Activated T-helper 9 cell treated with anti-CD3 and anti-CD28 coated beads, Interleukin-2, amount 50 U/mL, for 16 hours (primary cell): ENCODE measurements at regions not wholly inside any gene's neighbourhood (a gene's known extent, or its start where the extent isn't known, plus 50 kb on each side); places are given as distances from the start of the nearest gene placed in this dataset.

Experiments
- DNase-seq: peaks from one replicate; pipeline ENCODE4 v3.0.0-alpha.2; 2020; ENCODE audit warnings: low read depth

- no peak for DNase-seq
These were observed 156.6 kb downstream of the TLR4 start for GRCh38 chr9:117860849-117861248.

- DNase-seq, result no peak
These were observed 160.3 kb downstream of the TLR4 start for GRCh38 chr9:117864385-117865057.

- DNase-seq, result no peak
These were observed 164.4 kb downstream of the TLR4 start for GRCh38 chr9:117868594-117868993.

DNA sequence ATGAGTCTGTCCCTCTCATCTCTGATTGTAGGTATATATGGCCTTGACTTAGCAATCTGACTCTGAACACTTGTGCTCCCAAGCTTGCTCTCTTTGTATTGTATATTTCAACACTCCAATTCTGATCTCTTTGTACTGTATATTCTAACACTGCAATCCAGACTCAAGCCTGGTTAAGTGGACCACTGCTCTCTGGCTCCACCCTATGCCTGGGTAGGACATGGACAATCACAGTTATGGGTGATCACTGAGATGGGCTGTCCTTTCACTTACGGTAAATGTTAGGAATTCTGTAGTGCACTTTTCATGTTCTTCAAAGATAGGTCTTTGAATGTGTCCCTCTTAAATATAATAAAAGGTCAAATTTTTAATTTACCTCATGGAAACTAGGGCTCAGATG is 165.1 kb downstream of the TLR4 start:
- DNase-seq, result no peak

DNA sequence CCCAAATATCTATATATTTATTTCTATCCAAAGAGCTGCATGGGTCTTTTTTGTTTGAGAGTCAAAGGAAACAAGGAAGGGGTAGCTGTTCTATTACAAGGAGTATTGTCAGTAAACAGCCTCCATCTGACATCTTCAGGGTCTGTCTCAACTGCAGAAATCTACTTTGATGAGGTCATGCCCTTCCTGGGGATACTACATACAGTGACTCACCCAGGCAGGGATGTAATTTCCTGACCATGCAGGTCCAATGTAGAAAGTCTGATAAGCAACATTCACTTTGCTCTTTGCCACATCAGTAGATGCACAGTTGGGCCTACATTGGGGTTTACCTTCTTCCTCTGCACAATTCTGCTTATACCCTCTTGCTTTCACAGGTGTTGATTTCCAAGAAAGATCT is 165.5 kb downstream of the TLR4 start:
- DNase-seq, result no peak

GRCh38 chr9:117873664-117874063 is 169.5 kb downstream of the TLR4 start:
- DNase-seq, result no peak

DNA sequence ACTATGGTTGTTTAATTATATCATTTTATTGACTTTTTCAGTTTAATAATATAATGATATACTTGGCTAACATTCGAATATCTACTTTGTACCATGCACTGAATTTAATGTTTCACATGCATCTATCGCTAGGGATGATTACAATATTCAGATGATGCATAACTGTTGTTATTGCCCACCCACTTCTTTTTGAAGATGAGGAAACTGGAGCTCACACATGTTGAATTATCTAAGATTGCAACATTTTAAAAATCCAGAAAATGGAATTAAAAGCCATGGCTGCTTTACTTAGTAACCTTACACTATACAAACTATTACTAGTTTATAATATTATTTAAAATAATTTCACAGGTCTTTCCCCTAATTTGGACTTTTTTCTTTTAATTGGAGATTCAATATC is 171.7 kb downstream of the TLR4 start:
- DNase-seq, result no peak

DNA sequence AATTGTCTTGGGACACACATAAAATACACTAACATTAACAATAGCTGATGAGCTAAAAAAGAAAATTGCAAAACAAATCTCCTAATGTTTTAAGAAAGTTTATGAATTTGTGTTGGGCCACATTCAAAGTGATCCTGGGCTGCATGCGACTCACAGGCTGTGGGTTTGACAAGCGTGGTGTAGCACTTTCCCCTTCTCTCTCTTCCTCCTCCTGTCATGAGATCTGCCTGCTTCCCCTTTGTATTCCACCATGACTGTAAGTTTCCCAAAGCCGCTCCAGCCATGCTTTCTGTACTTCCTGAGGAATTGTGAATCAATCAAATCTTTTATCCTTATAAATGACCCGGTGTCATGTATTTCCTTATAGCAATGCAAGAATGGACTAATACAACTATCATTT is 178.0 kb downstream of the TLR4 start:
- no peak for DNase-seq

GRCh38 chr9:117886616-117887015 is 182.4 kb downstream of the TLR4 start:
- DNase-seq, result no peak

GRCh38 chr9:117887383-117887782 is 183.2 kb downstream of the TLR4 start:
- DNase-seq, result no peak

- no peak for DNase-seq
These were observed 183.7 kb downstream of the TLR4 start for GRCh38 chr9:117887941-117888340.

DNA sequence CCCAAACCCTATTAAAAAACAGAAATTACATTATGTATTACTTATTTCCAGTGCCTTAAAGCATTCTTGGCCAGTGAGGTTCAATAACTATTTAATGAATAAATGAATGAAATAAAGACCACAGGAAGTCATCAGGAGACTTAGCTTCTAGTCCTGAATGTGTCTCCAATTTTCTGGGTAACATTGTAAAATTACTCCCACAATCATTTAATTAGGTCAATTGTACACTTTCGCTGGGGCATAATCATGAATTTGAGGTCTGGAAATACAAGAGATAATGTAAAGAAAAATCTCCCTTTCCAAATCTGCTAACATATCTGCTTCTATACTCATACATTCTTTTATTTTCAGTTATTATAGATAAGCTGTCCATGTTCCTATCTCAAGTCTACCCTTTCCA is 199.2 kb downstream of the TLR4 start:
- no peak for DNase-seq

- DNase-seq, result no peak
These were observed 202.6 kb downstream of the TLR4 start for GRCh38 chr9:117906763-117907162.

DNA sequence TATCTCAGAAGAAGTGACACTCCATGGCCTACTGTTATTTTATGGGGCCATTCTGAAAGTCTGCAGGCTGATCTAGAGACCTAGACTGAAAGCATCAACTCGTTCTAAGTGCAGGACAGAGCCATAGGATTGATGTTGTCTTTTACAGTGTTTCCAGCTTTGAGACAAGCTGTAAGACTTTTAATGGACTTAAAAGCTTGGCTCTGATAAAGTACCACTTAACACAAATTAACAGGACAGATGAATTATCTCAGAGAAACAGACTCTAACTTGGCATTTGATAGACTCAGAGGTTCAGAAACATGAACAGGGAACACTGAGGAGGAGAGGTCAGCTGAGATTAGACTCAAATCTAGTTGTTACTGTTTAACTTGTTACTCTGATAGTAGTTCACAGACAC is 203.2 kb downstream of the TLR4 start:
- no peak for DNase-seq

DNA sequence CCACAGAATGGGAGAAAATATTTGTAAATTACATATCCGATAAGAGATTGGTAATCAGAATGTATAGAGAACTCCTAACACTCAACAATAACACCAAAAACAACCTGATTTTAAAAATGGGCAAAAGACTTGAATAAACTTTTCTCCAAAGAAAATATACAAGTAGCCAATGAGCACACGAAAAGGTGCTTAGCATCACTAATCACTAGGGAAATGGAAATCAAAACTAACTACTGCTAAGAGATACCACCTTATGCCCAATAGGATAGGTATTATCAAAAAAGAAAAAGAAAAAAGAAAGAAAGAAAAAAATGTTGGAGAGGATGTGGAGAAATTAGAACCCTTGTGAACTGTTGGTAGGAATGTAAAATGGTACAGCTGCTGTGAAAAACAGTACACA is 212.1 kb downstream of the TLR4 start:
- no peak for DNase-seq

- no peak for DNase-seq
These were observed 213.7 kb downstream of the TLR4 start for GRCh38 chr9:117917873-117918272.

DNA sequence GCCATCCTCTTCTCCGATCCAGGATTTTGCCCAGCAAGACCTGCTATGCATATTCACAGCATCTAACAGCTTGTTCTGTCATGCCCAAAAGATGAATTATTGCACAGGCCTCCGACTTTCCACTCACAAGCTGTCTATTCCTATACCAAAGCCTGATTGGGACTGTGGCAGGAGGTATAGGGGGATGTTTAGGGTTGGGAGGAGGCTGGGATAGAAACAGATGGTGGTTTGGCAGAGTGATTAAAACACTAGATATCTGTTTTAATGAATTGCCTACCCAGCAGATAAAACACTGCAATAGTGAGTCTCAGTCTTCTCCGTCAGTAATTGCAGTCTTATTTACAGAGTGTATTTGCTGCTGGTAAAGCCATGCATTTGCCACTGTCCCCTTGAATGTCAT is 215.3 kb downstream of the TLR4 start:
- no peak for DNase-seq

GRCh38 chr9:117926031-117926658 is 221.9 kb downstream of the TLR4 start:
- no peak for DNase-seq

- DNase-seq, result no peak
These were observed 223.2 kb downstream of the TLR4 start for GRCh38 chr9:117927354-117927753.

DNA sequence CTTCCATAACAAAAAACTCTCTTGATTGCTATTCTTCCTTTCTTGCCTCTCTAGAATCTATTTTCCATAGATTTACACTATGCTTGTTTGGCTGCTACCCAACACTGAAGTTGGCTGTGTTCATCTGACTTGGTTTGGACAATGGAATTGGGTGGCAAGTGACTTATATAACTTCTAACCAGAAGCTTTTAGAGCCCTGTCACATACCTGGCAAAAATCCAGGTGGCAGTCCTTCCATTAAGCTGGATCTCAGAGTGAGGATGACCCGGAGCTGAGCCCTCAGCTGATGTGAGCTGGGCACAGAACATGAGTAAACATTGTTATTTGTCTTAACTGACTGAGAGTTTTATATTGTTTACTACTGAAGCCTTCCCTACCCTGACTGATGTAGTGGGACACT is 225.7 kb downstream of the TLR4 start:
- DNase-seq, result no peak

DNA sequence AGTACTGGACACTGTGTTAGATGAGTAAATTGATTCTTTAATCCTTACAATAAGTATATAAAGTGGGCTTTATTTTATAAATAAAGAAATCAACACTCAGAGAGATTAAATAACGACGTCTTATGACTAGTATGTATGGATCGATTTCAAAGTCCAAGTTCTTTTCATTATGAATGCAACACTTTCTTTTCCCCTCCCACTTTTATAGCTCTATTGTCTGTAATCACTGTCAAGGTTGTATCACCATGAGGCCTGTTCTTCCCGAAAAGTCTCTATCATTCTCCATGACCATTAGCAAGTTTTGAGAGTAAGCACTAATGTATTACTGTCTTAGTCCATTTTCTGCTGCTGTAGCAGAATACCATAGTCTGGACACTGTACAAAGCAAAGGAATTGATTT is 228.4 kb downstream of the TLR4 start:
- DNase-seq, result no peak

- no peak for DNase-seq
These were observed 232.3 kb downstream of the TLR4 start for GRCh38 chr9:117936185-117937130.

- no peak for DNase-seq
These were observed 233.9 kb downstream of the TLR4 start for GRCh38 chr9:117938086-117938485.
